22Rv1 (cell line): ENCODE measurements at regions not wholly inside any gene's neighbourhood (a gene's known extent, or its start where the extent isn't known, plus 50 kb on each side); places are given as distances from the start of the nearest gene placed in this dataset.

Source experiments
- ZFX ChIP-seq: fragments of 450-650 bp; IDR thresholded peaks from 2 replicates; pipeline ENCODE4 v1.6.1; 2017; ENCODE audit warnings: antibody characterized with exemption, borderline replicate concordance
- TF ChIP-seq, protein P1 (sequence below): fragments of 450-650 bp; IDR thresholded peaks from 2 replicates; pipeline ENCODE4 v1.5.1; 2017; ENCODE audit warnings: mild to moderate bottlenecking

DNA sequence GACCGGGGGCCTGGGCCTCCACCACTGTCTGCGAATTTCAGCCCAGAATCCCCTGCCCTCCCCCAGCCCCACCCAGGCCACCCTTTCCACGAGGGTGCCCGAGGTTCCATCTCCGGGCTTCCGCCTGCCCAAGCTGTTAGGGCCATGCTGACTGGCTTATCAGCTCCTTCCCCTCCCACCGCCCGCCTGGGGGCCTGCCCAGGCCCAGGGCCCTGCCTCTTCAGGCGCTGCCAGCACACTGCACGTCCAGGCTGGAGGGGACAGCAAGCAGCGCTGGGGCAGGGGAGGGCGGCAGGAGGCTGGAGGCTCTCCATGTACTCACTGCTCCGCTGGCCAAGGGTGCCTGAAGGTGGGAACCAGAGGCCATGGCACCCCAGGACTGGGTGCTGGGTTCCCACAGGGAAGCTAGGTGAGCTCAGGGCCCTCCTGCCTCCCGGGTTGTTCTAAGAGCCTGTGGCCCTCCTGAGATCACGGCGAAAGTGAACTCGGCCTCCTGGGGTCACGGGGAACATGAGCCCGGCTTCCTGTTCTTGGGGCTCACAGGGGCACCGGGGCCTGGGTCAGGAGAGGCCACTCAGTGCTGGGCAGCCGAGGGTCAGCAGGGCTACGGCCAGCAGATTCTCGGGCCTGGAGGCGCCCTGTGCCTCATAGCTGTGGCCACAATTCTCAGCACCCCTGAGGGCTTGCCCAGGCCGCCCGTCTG lies 57.7 kb upstream of the EGFL7 start:
- TF ChIP-seq, protein P1, sequence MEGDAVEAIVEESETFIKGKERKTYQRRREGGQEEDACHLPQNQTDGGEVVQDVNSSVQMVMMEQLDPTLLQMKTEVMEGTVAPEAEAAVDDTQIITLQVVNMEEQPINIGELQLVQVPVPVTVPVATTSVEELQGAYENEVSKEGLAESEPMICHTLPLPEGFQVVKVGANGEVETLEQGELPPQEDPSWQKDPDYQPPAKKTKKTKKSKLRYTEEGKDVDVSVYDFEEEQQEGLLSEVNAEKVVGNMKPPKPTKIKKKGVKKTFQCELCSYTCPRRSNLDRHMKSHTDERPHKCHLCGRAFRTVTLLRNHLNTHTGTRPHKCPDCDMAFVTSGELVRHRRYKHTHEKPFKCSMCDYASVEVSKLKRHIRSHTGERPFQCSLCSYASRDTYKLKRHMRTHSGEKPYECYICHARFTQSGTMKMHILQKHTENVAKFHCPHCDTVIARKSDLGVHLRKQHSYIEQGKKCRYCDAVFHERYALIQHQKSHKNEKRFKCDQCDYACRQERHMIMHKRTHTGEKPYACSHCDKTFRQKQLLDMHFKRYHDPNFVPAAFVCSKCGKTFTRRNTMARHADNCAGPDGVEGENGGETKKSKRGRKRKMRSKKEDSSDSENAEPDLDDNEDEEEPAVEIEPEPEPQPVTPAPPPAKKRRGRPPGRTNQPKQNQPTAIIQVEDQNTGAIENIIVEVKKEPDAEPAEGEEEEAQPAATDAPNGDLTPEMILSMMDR = no peak
- no peak for TF ChIP-seq ZFX
